Naive thymus-derived CD8-positive, alpha-beta T cell (primary cell): ENCODE measurements at regions not wholly inside any gene's neighbourhood (a gene's known extent, or its start where the extent isn't known, plus 50 kb on each side); places are given as distances from the start of the nearest gene placed in this dataset.

Experiments used
- ATAC-seq, 2 donors: fragments of 150-1000 bp; cut with Tn5 transposase in 1 of 2; sonication (Bioruptor Pico), chemical (Tn5 transposase) in 1 of 2; 1 replicate in 1 of 2; 2 replicates in 1 of 2; pipeline ENCODE4 v1.10.0; 2021; ENCODE audit warnings: mild to moderate bottlenecking in 2 of 2, moderate library complexity in 2 of 2
- POLR2A ChIA-PET: fragments of 350-600 bp; sonication (Branson Sonifier 250); formaldehyde crosslinking; loops from one replicate; lab custom pipeline; 2021; ENCODE audit warnings: antibody characterized with exemption; lab: Charles Lee
- DNase-seq, 10 donors: peaks; one replicate each; pipeline versions ENCODE4 v3.0.0 to v3.0.0-alpha.2; 2020 to 2022
- H3K27ac Mint-ChIP-seq, 10 donors: one replicate each; pipeline ENCODE4 v1.8.0; 2020 to 2022; ENCODE audit warnings: mild to moderate bottlenecking in 10 of 10, mixed read lengths in 10 of 10, moderate library complexity in 4 of 10, inconsistent platforms in 1 of 10
- H3K27me3 Mint-ChIP-seq, 5 donors: one replicate each; pipeline ENCODE4 v1.8.0; 2021 to 2022; ENCODE audit warnings: mixed read lengths in 5 of 5
- H3K36me3 Mint-ChIP-seq, 3 donors: one replicate each; pipeline ENCODE4 v1.8.0; 2020 to 2022; ENCODE audit warnings: mixed read lengths in 3 of 3, mild to moderate bottlenecking in 2 of 3, inconsistent platforms in 1 of 3
- H3K4me1 Mint-ChIP-seq, 4 donors: one replicate each; pipeline ENCODE4 v1.8.0; 2021 to 2022; ENCODE audit warnings: mixed read lengths in 4 of 4
- H3K4me3 Mint-ChIP-seq, 10 donors: one replicate each; pipeline ENCODE4 v1.8.0; 2020 to 2022; ENCODE audit warnings: mild to moderate bottlenecking in 10 of 10, mixed read lengths in 10 of 10, moderate library complexity in 6 of 10, inconsistent platforms in 1 of 10
- H3K9me3 Mint-ChIP-seq, 9 donors: one replicate each; pipeline ENCODE4 v1.8.0; 2020 to 2022; ENCODE audit warnings: mixed read lengths in 9 of 9, mild to moderate bottlenecking in 3 of 9, inconsistent platforms in 1 of 9, moderate library complexity in 1 of 9

- Mint-ChIP-seq H3K4me1 (no peaks in the 10 kb centered on the region), H3K27me3 (peaks cover 12 to 33% (median 30%) of the 10 kb centered on the region in 5 donors), H3K4me3 (no peak overlapping the region), H3K36me3 (peaks cover 0 to 6% (median 0%) of the 10 kb centered on the region in 3 donors), H3K27ac (no peak overlapping the region), H3K9me3 (peaks cover 0 to 6% (median 3%) of the 10 kb centered on the region in 9 donors)
- DNase-seq: no peak
- ATAC-seq: no peak
- POLR2A ChIA-PET: no interaction called here
Observed at GRCh38 chr4:138875891-138876608, 139.5 kb upstream of the NOCT start.

GRCh38 chr4:138871555-138871875, 144.1 kb upstream of the NOCT start:
- POLR2A ChIA-PET: no interaction called here

GRCh38 chr4:138870737-138871554, 144.6 kb upstream of the NOCT start:
- Mint-ChIP-seq H3K27me3 (peaks cover 13 to 33% (median 18%) of the 10 kb centered on the region in 5 donors), H3K27ac (no peak overlapping the region), H3K4me3 (no peak overlapping the region), H3K36me3 (no peaks in the 10 kb centered on the region), H3K9me3 (no peaks in the 10 kb centered on the region), H3K4me1 (no peaks in the 10 kb centered on the region)
- ATAC-seq: peak in 1 of 2 donors; percentile 23
- POLR2A ChIA-PET: no interaction called here
- peak in 9 of 10 donors; percentile 14 to 63 (median 29) for DNase-seq

More at GRCh38 chr4:138871555-138871875, 144.1 kb upstream of the NOCT start:
- Mint-ChIP-seq H3K27me3 (peaks cover 13 to 34% (median 21%) of the 10 kb centered on the region in 5 donors), H3K4me1 (no peaks in the 10 kb centered on the region), H3K36me3 (no peaks in the 10 kb centered on the region), H3K4me3 (no peak overlapping the region), H3K9me3 (no peaks in the 10 kb centered on the region), H3K27ac (no peak overlapping the region)
- ATAC-seq (no peak), DNase-seq (no peak)

DNA sequence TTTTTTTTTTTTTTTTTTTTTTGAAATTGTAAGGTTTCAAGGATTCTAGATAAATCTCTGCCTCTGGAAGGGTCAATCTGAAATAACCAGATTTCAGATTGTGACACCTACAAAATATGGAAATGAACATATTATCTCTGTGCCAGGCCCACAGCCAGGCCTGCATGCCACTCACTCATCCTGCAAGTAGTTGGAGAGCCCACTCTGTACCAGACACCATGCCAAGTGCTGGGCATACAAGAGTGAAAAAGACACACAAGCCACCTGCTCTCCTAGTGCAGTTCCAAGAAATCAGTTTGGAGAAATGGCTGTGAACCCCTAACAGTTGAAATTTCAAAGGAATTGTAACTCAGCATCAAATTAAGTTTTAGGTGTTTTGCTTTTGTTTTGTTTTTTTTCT, 145.9 kb upstream of the NOCT start:
- no peak overlapping the region for H3K4me3 Mint-ChIP-seq
- H3K4me1 Mint-ChIP-seq: peaks cover 0 to 7% (median 4%) of the 10 kb centered on the region in 4 donors
- DNase-seq (no peak), ATAC-seq (no peak)
- POLR2A ChIA-PET: no interaction called here
- no peaks in the 10 kb centered on the region for H3K36me3 Mint-ChIP-seq
- no peaks in the 10 kb centered on the region for H3K9me3 Mint-ChIP-seq
- no peak overlapping the region for H3K27ac Mint-ChIP-seq
- H3K27me3 Mint-ChIP-seq: peaks cover 9 to 25% (median 13%) of the 10 kb centered on the region in 5 donors

GRCh38 chr4:138869165-138869564, 146.4 kb upstream of the NOCT start:
- Mint-ChIP-seq H3K27me3 (peaks cover 9 to 20% (median 15%) of the 10 kb centered on the region in 5 donors), H3K36me3 (no peaks in the 10 kb centered on the region), H3K4me1 (peaks cover 0 to 7% (median 4%) of the 10 kb centered on the region in 4 donors), H3K9me3 (no peaks in the 10 kb centered on the region), H3K27ac (no peak overlapping the region), H3K4me3 (no peak overlapping the region)
- POLR2A ChIA-PET: no interaction called here
- ATAC-seq (no peak), DNase-seq (no peak)

- DNase-seq (no peak), ATAC-seq (no peak)
- H3K27ac Mint-ChIP-seq: no peak overlapping the region
- peaks cover 0 to 7% (median 4%) of the 10 kb centered on the region in 4 donors for H3K4me1 Mint-ChIP-seq
- no peaks in the 10 kb centered on the region for H3K9me3 Mint-ChIP-seq
- H3K27me3 Mint-ChIP-seq: peaks cover 5 to 17% (median 10%) of the 10 kb centered on the region in 5 donors
- H3K36me3 Mint-ChIP-seq: no peaks in the 10 kb centered on the region
- POLR2A ChIA-PET: no interaction called here
- H3K4me3 Mint-ChIP-seq: no peak overlapping the region
Observed at GRCh38 chr4:138868562-138868961, 147.0 kb upstream of the NOCT start.

DNA sequence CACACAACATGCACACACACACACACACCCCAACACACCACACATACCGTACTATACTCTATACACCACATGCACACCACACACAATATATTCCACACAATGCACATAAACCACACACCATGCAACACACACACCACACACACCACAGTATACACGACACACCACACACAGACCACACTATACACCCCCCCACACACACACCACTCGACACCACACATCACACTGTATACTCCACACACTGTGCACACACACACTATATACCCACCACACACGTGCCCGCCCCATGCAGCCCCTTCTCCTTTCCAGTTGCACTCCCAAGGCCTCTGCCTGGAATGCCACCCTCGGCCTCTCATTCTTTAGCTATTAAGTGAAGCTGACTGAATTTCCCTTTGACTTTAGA, 148.2 kb upstream of the NOCT start:
- POLR2A ChIA-PET: no interaction called here
- no peaks in the 10 kb centered on the region for H3K36me3 Mint-ChIP-seq
- H3K9me3 Mint-ChIP-seq: no peaks in the 10 kb centered on the region
- no peak overlapping the region for H3K27ac Mint-ChIP-seq
- peaks cover 0 to 7% (median 4%) of the 10 kb centered on the region in 4 donors for H3K4me1 Mint-ChIP-seq
- no peak for ATAC-seq
- no peak overlapping the region for H3K4me3 Mint-ChIP-seq
- H3K27me3 Mint-ChIP-seq: peaks cover 2 to 11% (median 9%) of the 10 kb centered on the region in 5 donors
- no peak for DNase-seq

DNA sequence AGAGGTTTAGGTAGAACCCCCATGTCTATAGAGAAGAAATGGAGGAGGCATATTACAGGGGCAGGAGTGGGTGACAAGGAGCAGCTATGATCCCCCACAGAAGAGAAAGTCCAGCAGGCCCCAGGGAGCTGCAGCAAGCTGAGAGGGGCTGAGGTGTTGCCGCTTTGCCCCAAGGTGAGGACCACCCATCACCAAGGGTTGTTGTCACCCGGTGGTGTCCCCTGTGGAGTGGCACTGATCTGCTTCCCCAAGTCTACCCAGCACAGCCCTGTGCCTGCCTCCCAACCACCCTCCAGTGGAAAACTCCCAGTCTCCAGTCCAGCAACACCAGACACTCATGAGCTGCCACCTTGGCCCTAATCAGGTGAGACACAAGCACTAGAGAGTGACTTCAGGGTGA, 149.3 kb upstream of the NOCT start:
- no peak overlapping the region for H3K27ac Mint-ChIP-seq
- H3K4me3 Mint-ChIP-seq: no peak overlapping the region
- no peak for ATAC-seq
- peaks cover 7 to 15% (median 10%) of the 10 kb centered on the region in 5 donors for H3K27me3 Mint-ChIP-seq
- H3K9me3 Mint-ChIP-seq: no peaks in the 10 kb centered on the region
- H3K36me3 Mint-ChIP-seq: no peaks in the 10 kb centered on the region
- DNase-seq: no peak
- peaks cover 0 to 7% (median 4%) of the 10 kb centered on the region in 4 donors for H3K4me1 Mint-ChIP-seq
- POLR2A ChIA-PET: no interaction called here

- no peak for DNase-seq
- ATAC-seq: no peak
- POLR2A ChIA-PET: no interaction called here
- Mint-ChIP-seq H3K36me3 (no peaks in the 10 kb centered on the region), H3K4me3 (no peak overlapping the region), H3K27me3 (peaks cover 3 to 16% (median 7%) of the 10 kb centered on the region in 5 donors), H3K27ac (no peak overlapping the region), H3K4me1 (peaks cover 0 to 7% (median 4%) of the 10 kb centered on the region in 4 donors), H3K9me3 (no peaks in the 10 kb centered on the region)
Observed at GRCh38 chr4:138865765-138866164, 149.8 kb upstream of the NOCT start.

GRCh38 chr4:138864961-138865720, 150.4 kb upstream of the NOCT start:
- Mint-ChIP-seq H3K4me3 (no peak overlapping the region), H3K9me3 (no peaks in the 10 kb centered on the region), H3K27ac (no peak overlapping the region), H3K4me1 (peaks cover 0 to 7% (median 4%) of the 10 kb centered on the region in 4 donors), H3K36me3 (no peaks in the 10 kb centered on the region), H3K27me3 (peaks cover 3 to 16% (median 8%) of the 10 kb centered on the region in 5 donors)
- POLR2A ChIA-PET: no interaction called here
- DNase-seq (no peak), ATAC-seq (no peak)

GRCh38 chr4:138863160-138863559, 152.4 kb upstream of the NOCT start:
- ATAC-seq (no peak), DNase-seq (no peak)
- no peak overlapping the region for H3K4me3 Mint-ChIP-seq
- no peaks in the 10 kb centered on the region for H3K9me3 Mint-ChIP-seq
- peaks cover 0 to 7% (median 4%) of the 10 kb centered on the region in 4 donors for H3K4me1 Mint-ChIP-seq
- H3K27ac Mint-ChIP-seq: no peak overlapping the region
- POLR2A ChIA-PET: no interaction called here
- no peaks in the 10 kb centered on the region for H3K36me3 Mint-ChIP-seq
- peaks cover 0 to 18% (median 8%) of the 10 kb centered on the region in 5 donors for H3K27me3 Mint-ChIP-seq

DNA sequence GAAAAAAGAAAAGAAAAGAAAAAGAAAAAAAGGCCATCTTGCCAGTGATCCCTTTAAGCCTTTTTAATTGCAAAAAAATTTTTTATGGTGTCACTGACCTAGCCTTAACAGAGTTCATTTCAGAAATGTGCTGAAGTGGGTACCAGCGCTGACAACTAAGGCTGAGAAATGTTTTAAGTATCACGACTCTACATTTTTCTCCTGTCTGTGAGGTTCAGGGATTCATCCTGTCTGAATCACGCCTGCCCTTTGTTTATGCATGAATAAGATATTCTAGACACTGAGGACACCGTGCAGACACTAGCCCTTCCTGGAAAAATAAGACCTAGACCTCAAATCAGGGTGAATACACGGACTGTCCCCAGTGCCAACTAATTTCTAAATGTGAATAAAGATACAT, 154.4 kb upstream of the NOCT start:
- POLR2A ChIA-PET: no interaction called here
- Mint-ChIP-seq H3K4me1 (peaks cover 0 to 7% (median 4%) of the 10 kb centered on the region in 4 donors), H3K9me3 (peaks cover 0 to 1% (median 0%) of the 10 kb centered on the region in 9 donors), H3K36me3 (peaks cover 0 to under 1% (median 0%) of the 10 kb centered on the region in 3 donors), H3K27me3 (peaks cover 3 to 20% (median 10%) of the 10 kb centered on the region in 5 donors), H3K4me3 (no peak overlapping the region), H3K27ac (no peak overlapping the region)
- ATAC-seq: no peak
- DNase-seq: no peak
